ENCODE measurements at regions not wholly inside any gene's neighbourhood (a gene's known extent, or its start where the extent isn't known, plus 50 kb on each side); places are given as distances from the start of the nearest gene placed in this dataset.

- Mint-ChIP-seq H3K27me3 (no peaks in the 10 kb centered on the region), H3K4me3 (no peak overlapping the region), H3K9me3 (no peaks in the 10 kb centered on the region), H3K36me3 (ENCODE audit: low read depth) (no peaks in the 10 kb centered on the region), H3K4me1 (ENCODE audit: low read depth) (no peaks in the 10 kb centered on the region), H3K27ac (no peak overlapping the region)
- no peak for DNase-seq
Measured at GRCh38 chr3:102796804-102797203, 362.0 kb downstream of the ZPLD1 start.

GRCh38 chr3:102802819-102803420 lies 368.1 kb downstream of the ZPLD1 start:
- DNase-seq: no peak
- Mint-ChIP-seq H3K36me3 (ENCODE audit: low read depth) (no peaks in the 10 kb centered on the region), H3K27ac (no peak overlapping the region), H3K4me3 (no peak overlapping the region), H3K27me3 (no peaks in the 10 kb centered on the region), H3K9me3 (no peaks in the 10 kb centered on the region), H3K4me1 (ENCODE audit: low read depth) (no peaks in the 10 kb centered on the region)

GRCh38 chr3:102810937-102811336 lies 376.1 kb downstream of the ZPLD1 start:
- no peak for DNase-seq
- Mint-ChIP-seq H3K4me3 (no peak overlapping the region), H3K36me3 (ENCODE audit: low read depth) (no peaks in the 10 kb centered on the region), H3K27me3 (no peaks in the 10 kb centered on the region), H3K9me3 (no peaks in the 10 kb centered on the region), H3K27ac (no peak overlapping the region), H3K4me1 (ENCODE audit: low read depth) (no peaks in the 10 kb centered on the region)

- Mint-ChIP-seq H3K27me3 (no peaks in the 10 kb centered on the region), H3K9me3 (peaks cover 4% of the 10 kb centered on the region), H3K27ac (no peak overlapping the region), H3K4me3 (no peak overlapping the region), H3K4me1 (ENCODE audit: low read depth) (no peaks in the 10 kb centered on the region), H3K36me3 (ENCODE audit: low read depth) (no peaks in the 10 kb centered on the region)
- no peak for DNase-seq
Measured at GRCh38 chr3:102826636-102827035, 391.8 kb downstream of the ZPLD1 start.

- Mint-ChIP-seq H3K4me1 (ENCODE audit: low read depth) (no peaks in the 10 kb centered on the region), H3K36me3 (ENCODE audit: low read depth) (no peaks in the 10 kb centered on the region), H3K9me3 (peaks cover 4% of the 10 kb centered on the region), H3K4me3 (no peak overlapping the region), H3K27me3 (no peaks in the 10 kb centered on the region), H3K27ac (no peak overlapping the region)
- no peak for DNase-seq
Measured at GRCh38 chr3:102827386-102827785, 392.6 kb downstream of the ZPLD1 start.

- H3K4me1 Mint-ChIP-seq (ENCODE audit: low read depth): no peaks in the 10 kb centered on the region
- no peak overlapping the region for H3K4me3 Mint-ChIP-seq
- no peaks in the 10 kb centered on the region for H3K9me3 Mint-ChIP-seq
- DNase-seq: no peak
- H3K27ac Mint-ChIP-seq: no peak overlapping the region
- no peaks in the 10 kb centered on the region for H3K36me3 Mint-ChIP-seq (ENCODE audit: low read depth)
- no peaks in the 10 kb centered on the region for H3K27me3 Mint-ChIP-seq
Measured at GRCh38 chr3:102830415-102830814, 395.6 kb downstream of the ZPLD1 start.

GRCh38 chr3:102841866-102842265 lies 407.1 kb downstream of the ZPLD1 start:
- DNase-seq: no peak
- Mint-ChIP-seq H3K9me3 (peaks cover 4% of the 10 kb centered on the region), H3K27ac (no peak overlapping the region), H3K36me3 (ENCODE audit: low read depth) (no peaks in the 10 kb centered on the region), H3K4me3 (no peak overlapping the region), H3K27me3 (no peaks in the 10 kb centered on the region), H3K4me1 (ENCODE audit: low read depth) (no peaks in the 10 kb centered on the region)

- no peaks in the 10 kb centered on the region for H3K36me3 Mint-ChIP-seq (ENCODE audit: low read depth)
- DNase-seq: no peak
- H3K27me3 Mint-ChIP-seq: no peaks in the 10 kb centered on the region
- H3K4me3 Mint-ChIP-seq: no peak overlapping the region
- H3K9me3 Mint-ChIP-seq: no peaks in the 10 kb centered on the region
- H3K4me1 Mint-ChIP-seq (ENCODE audit: low read depth): no peaks in the 10 kb centered on the region
- no peak overlapping the region for H3K27ac Mint-ChIP-seq
Measured at GRCh38 chr3:102866845-102867244, 432.0 kb downstream of the ZPLD1 start.

- Mint-ChIP-seq H3K9me3 (peaks cover 4% of the 10 kb centered on the region), H3K4me1 (ENCODE audit: low read depth) (no peaks in the 10 kb centered on the region), H3K4me3 (no peak overlapping the region), H3K27ac (no peak overlapping the region), H3K36me3 (ENCODE audit: low read depth) (no peaks in the 10 kb centered on the region), H3K27me3 (no peaks in the 10 kb centered on the region)
- no peak for DNase-seq
Measured at GRCh38 chr3:102883515-102883914, 448.7 kb downstream of the ZPLD1 start.

- no peaks in the 10 kb centered on the region for H3K27me3 Mint-ChIP-seq
- peaks cover 4% of the 10 kb centered on the region for H3K9me3 Mint-ChIP-seq
- no peak overlapping the region for H3K4me3 Mint-ChIP-seq
- H3K27ac Mint-ChIP-seq: no peak overlapping the region
- DNase-seq: no peak
- no peaks in the 10 kb centered on the region for H3K4me1 Mint-ChIP-seq (ENCODE audit: low read depth)
- no peaks in the 10 kb centered on the region for H3K36me3 Mint-ChIP-seq (ENCODE audit: low read depth)
Measured at GRCh38 chr3:102885289-102885688, 450.5 kb downstream of the ZPLD1 start.

- H3K27ac Mint-ChIP-seq: no peak overlapping the region
- peaks cover 4% of the 10 kb centered on the region for H3K9me3 Mint-ChIP-seq
- no peaks in the 10 kb centered on the region for H3K4me1 Mint-ChIP-seq (ENCODE audit: low read depth)
- no peaks in the 10 kb centered on the region for H3K27me3 Mint-ChIP-seq
- no peaks in the 10 kb centered on the region for H3K36me3 Mint-ChIP-seq (ENCODE audit: low read depth)
- no peak overlapping the region for H3K4me3 Mint-ChIP-seq
- no peak for DNase-seq
Measured at GRCh38 chr3:102887431-102887830, 452.6 kb downstream of the ZPLD1 start.

- Mint-ChIP-seq H3K4me1 (ENCODE audit: low read depth) (no peaks in the 10 kb centered on the region), H3K27ac (no peak overlapping the region), H3K9me3 (no peaks in the 10 kb centered on the region), H3K36me3 (ENCODE audit: low read depth) (no peaks in the 10 kb centered on the region), H3K27me3 (no peaks in the 10 kb centered on the region), H3K4me3 (no peak overlapping the region)
- DNase-seq: no peak
Measured at GRCh38 chr3:102896851-102897621, 462.2 kb downstream of the ZPLD1 start.

- no peak for DNase-seq
- Mint-ChIP-seq H3K36me3 (ENCODE audit: low read depth) (no peaks in the 10 kb centered on the region), H3K27ac (no peak overlapping the region), H3K4me3 (no peak overlapping the region), H3K27me3 (no peaks in the 10 kb centered on the region), H3K9me3 (no peaks in the 10 kb centered on the region), H3K4me1 (ENCODE audit: low read depth) (no peaks in the 10 kb centered on the region)
Measured at GRCh38 chr3:102904629-102905028, 469.8 kb downstream of the ZPLD1 start.

- H3K4me1 Mint-ChIP-seq (ENCODE audit: low read depth): no peaks in the 10 kb centered on the region
- H3K36me3 Mint-ChIP-seq (ENCODE audit: low read depth): no peaks in the 10 kb centered on the region
- H3K27me3 Mint-ChIP-seq: no peaks in the 10 kb centered on the region
- DNase-seq: no peak
- H3K27ac Mint-ChIP-seq: no peak overlapping the region
- no peaks in the 10 kb centered on the region for H3K9me3 Mint-ChIP-seq
- no peak overlapping the region for H3K4me3 Mint-ChIP-seq
Measured at GRCh38 chr3:102905811-102906210, 471.0 kb downstream of the ZPLD1 start.

GRCh38 chr3:102906818-102907217 lies 472.0 kb downstream of the ZPLD1 start:
- no peaks in the 10 kb centered on the region for H3K27me3 Mint-ChIP-seq
- no peak overlapping the region for H3K27ac Mint-ChIP-seq
- H3K4me1 Mint-ChIP-seq (ENCODE audit: low read depth): no peaks in the 10 kb centered on the region
- H3K36me3 Mint-ChIP-seq (ENCODE audit: low read depth): no peaks in the 10 kb centered on the region
- no peaks in the 10 kb centered on the region for H3K9me3 Mint-ChIP-seq
- DNase-seq: no peak
- no peak overlapping the region for H3K4me3 Mint-ChIP-seq

Measured in activated T-cell treated with anti-CD3 and anti-CD28 coated beads, Interleukin-2, amount 50 U/mL, for 24 hours (primary cell).